Caco-2 (cell line): ENCODE measurements at regions not wholly inside any gene's neighbourhood (a gene's known extent, or its start where the extent isn't known, plus 50 kb on each side); places are given as distances from the start of the nearest gene placed in this dataset.

Experiments
- BruUV-seq: library from RNA; stranded (reverse); fragments of 400-500 nt; replicated peaks from 2 replicates; lab custom pipeline; 2021; lab: Mats Ljungman, UMichigan
- CTCF ChIA-PET: fragments of 300-600 bp; sonication (Branson Sonifier 250); formaldehyde crosslinking; loops from one replicate; lab custom pipeline; 2022; ENCODE audit warnings: antibody characterized with exemption; lab: Charles Lee
- POLR2A ChIA-PET: fragments of 300-600 bp; sonication (Branson Sonifier 250); formaldehyde crosslinking; loops from one replicate; lab custom pipeline; 2022; ENCODE audit warnings: antibody characterized with exemption; lab: Charles Lee
- DNase-seq, 2 experiments: peaks; one replicate each; pipeline versions ENCODE4 v3.0.0 to v3.0.0-alpha.2; 2020 to 2022
- H3K27me3 ChIP-seq: replicated peaks from 2 replicates; pipeline ENCODE4 v1.6.0; 2011; ENCODE audit warnings: low read length; ENCODE audit not compliant: control insufficient read depth, insufficient read depth
- H3K36me3 ChIP-seq: 2 replicates; pipeline ENCODE4 v1.5.1; 2011; ENCODE audit warnings: low read length; ENCODE audit not compliant: control insufficient read depth, insufficient read depth
- H3K4me1 ChIP-seq: fragments of 250-450 bp; sonication (Bioruptor Pico); 2 replicates; pipeline ENCODE4 v1.5.1; 2020; ENCODE audit warnings: mild to moderate bottlenecking
- H3K4me3 ChIP-seq: 2 replicates; pipeline ENCODE4 v1.5.1; 2011; ENCODE audit warnings: low read depth, mild to moderate bottlenecking, control low read depth, low read length
- H3K9me3 ChIP-seq: fragments of 250-450 bp; sonication (Bioruptor Pico); 2 replicates; pipeline ENCODE4 v1.5.1; 2020; ENCODE audit warnings: mild to moderate bottlenecking, moderate library complexity
- H3K27ac Mint-ChIP-seq: one replicate; pipeline ENCODE4 v1.8.0; 2022; ENCODE audit warnings: mixed read lengths; ENCODE audit not compliant: unreplicated experiment
- H3K27me3 Mint-ChIP-seq: one replicate; pipeline ENCODE4 v1.8.0; 2022; ENCODE audit warnings: mixed read lengths; ENCODE audit not compliant: insufficient read depth, unreplicated experiment
- H3K36me3 Mint-ChIP-seq: one replicate; pipeline ENCODE4 v1.8.0; 2022; ENCODE audit warnings: mild to moderate bottlenecking, mixed read lengths; ENCODE audit not compliant: insufficient read depth, unreplicated experiment
- H3K4me1 Mint-ChIP-seq: one replicate; pipeline ENCODE4 v1.8.0; 2022; ENCODE audit warnings: low read depth, mixed read lengths; ENCODE audit not compliant: unreplicated experiment
- H3K4me3 Mint-ChIP-seq: one replicate; pipeline ENCODE4 v1.8.0; 2022; ENCODE audit warnings: mild to moderate bottlenecking, moderate library complexity, mixed read lengths; ENCODE audit not compliant: unreplicated experiment
- H3K9me3 Mint-ChIP-seq: one replicate; pipeline ENCODE4 v1.8.0; 2022; ENCODE audit warnings: mixed read lengths; ENCODE audit not compliant: unreplicated experiment
- intact Hi-C: fragments of 100-400 bp; cut with micrococcal nuclease; formaldehyde crosslinking; loops from one replicate; pipeline ENCODE4 v1.10.0; 2022; ENCODE audit not compliant: unreplicated experiment
- TF ChIP-seq, protein P1 (sequence below), 2 experiments: fragments of 200-600 bp in 1 of 2; IDR thresholded peaks; 1 replicate in 1 of 2; 2 replicates in 1 of 2; pipeline versions ENCODE4 v1.5.1 to v1.8.0; 2011 to 2022; ENCODE audit warnings: antibody characterized with exemption in 1 of 2, control low read depth in 1 of 2, inconsistent platforms in 1 of 2, low read depth in 1 of 2, low read length in 1 of 2, mild to moderate bottlenecking in 1 of 2, moderate library complexity in 1 of 2; ENCODE audit not compliant: insufficient read depth in 1 of 2, severe bottlenecking in 1 of 2, unreplicated experiment in 1 of 2

DNA sequence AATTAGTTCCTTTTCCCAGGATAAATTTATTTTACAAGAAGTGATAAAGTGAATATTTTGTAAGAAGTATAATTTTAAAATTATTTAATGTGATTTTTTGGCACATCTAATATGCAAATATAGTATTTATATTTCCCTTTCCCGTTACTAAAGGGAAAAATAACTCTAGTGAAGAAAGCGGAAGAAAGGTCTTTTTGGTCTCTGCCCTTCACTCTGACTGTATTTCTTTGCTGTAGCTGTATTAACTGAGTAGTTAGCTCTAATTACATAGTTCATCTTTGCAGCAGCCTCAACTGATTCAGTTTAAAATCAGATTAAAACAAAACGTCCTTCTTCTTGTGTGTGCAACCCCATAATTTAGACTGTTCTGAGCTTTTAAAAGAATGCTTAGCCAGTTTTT is 57.4 kb upstream of the RNF144B start:
- CTCF ChIA-PET: no interaction called here
- BruUV-seq: no TSS peak
- Mint-ChIP-seq H3K4me1 (no peaks in the 10 kb centered on the region), H3K27ac (no peak overlapping the region), H3K36me3 (no peaks in the 10 kb centered on the region), H3K4me3 (no peak overlapping the region), H3K9me3 (no peaks in the 10 kb centered on the region), H3K27me3 (peaks cover 16% of the 10 kb centered on the region)
- TF ChIP-seq, protein P1, sequence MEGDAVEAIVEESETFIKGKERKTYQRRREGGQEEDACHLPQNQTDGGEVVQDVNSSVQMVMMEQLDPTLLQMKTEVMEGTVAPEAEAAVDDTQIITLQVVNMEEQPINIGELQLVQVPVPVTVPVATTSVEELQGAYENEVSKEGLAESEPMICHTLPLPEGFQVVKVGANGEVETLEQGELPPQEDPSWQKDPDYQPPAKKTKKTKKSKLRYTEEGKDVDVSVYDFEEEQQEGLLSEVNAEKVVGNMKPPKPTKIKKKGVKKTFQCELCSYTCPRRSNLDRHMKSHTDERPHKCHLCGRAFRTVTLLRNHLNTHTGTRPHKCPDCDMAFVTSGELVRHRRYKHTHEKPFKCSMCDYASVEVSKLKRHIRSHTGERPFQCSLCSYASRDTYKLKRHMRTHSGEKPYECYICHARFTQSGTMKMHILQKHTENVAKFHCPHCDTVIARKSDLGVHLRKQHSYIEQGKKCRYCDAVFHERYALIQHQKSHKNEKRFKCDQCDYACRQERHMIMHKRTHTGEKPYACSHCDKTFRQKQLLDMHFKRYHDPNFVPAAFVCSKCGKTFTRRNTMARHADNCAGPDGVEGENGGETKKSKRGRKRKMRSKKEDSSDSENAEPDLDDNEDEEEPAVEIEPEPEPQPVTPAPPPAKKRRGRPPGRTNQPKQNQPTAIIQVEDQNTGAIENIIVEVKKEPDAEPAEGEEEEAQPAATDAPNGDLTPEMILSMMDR (IDR thresholded peaks at IDR 0.05; ENCODE audit: insufficient read depth in 1 of 2, low read depth in 1 of 2, low read length in 1 of 2, severe bottlenecking in 1 of 2, unreplicated experiment in 1 of 2): no peak
- Histone ChIP-seq H3K4me1 (no peaks in the 10 kb centered on the region), H3K27me3 (no peaks in the 10 kb centered on the region), H3K36me3 (no peaks in the 10 kb centered on the region), H3K9me3 (no peaks in the 10 kb centered on the region), H3K4me3 (no peak overlapping the region)
- POLR2A ChIA-PET: no interaction called here
- intact Hi-C loops: no loop called here
- no peak for DNase-seq

DNA sequence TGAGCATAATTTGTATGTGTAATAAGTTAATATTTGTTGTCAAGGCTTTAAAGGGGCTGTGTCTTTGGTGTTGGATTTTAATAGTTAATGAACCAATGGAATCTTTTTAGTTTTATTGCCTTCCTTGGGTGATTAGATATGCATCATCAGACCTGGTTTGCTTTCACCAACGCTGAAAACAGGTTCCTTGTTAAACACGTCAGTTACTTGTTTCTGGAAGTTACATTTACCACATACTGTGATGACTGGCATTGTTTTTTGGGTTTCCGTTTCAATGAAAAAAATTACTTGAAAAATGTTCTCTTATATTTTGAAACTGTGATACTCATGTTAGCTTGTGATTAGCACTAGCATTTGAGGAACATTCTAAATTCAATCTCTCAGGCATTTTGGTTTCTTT is 58.6 kb upstream of the RNF144B start:
- Histone ChIP-seq H3K4me1 (no peaks in the 10 kb centered on the region), H3K4me3 (no peak overlapping the region), H3K9me3 (no peaks in the 10 kb centered on the region), H3K36me3 (no peaks in the 10 kb centered on the region), H3K27me3 (no peaks in the 10 kb centered on the region)
- ChIA-PET POLR2A (no interaction called here), CTCF (no interaction called here)
- TF ChIP-seq, protein P1 (IDR thresholded peaks at IDR 0.05; ENCODE audit: insufficient read depth in 1 of 2, low read depth in 1 of 2, low read length in 1 of 2, severe bottlenecking in 1 of 2, unreplicated experiment in 1 of 2): no peak
- intact Hi-C loops: no loop called here
- Mint-ChIP-seq H3K9me3 (no peaks in the 10 kb centered on the region), H3K27me3 (peaks cover 16% of the 10 kb centered on the region), H3K27ac (no peak overlapping the region), H3K4me1 (no peaks in the 10 kb centered on the region), H3K4me3 (no peak overlapping the region), H3K36me3 (no peaks in the 10 kb centered on the region)
- no peak for DNase-seq
- no TSS peak for BruUV-seq

DNA sequence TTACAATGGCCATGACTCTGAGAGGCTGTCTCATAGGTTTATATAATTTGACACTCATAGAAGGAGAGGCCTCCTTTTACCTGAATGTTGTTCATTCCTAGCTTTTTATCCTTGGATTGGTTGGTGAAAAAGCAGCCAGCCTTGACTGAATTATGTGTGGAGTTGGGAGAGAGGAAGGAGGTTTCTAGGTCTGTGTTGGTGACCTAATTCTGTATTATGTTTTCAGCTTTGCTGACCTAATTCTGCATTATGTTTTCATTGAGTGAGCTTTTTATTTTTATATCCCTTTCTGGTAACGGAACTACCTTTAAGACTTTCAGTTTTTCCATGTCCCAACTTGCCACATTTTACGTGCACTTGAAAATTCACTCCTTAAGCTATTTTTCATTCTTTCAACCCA is 59.1 kb upstream of the RNF144B start:
- no peaks in the 10 kb centered on the region for H3K9me3 Mint-ChIP-seq
- peaks cover 16% of the 10 kb centered on the region for H3K27me3 Mint-ChIP-seq
- TF ChIP-seq, protein P1 (IDR thresholded peaks at IDR 0.05; ENCODE audit: insufficient read depth in 1 of 2, low read depth in 1 of 2, low read length in 1 of 2, severe bottlenecking in 1 of 2, unreplicated experiment in 1 of 2): no peak
- BruUV-seq: no TSS peak
- H3K4me3 Mint-ChIP-seq: no peak overlapping the region
- no peak for DNase-seq
- H3K4me1 Mint-ChIP-seq: no peaks in the 10 kb centered on the region
- Histone ChIP-seq H3K4me3 (no peak overlapping the region), H3K4me1 (no peaks in the 10 kb centered on the region), H3K27me3 (no peaks in the 10 kb centered on the region), H3K9me3 (no peaks in the 10 kb centered on the region), H3K36me3 (no peaks in the 10 kb centered on the region)
- ChIA-PET POLR2A (no interaction called here), CTCF (no interaction called here)
- H3K27ac Mint-ChIP-seq: no peak overlapping the region
- intact Hi-C loops: no loop called here
- H3K36me3 Mint-ChIP-seq: no peaks in the 10 kb centered on the region
